ENCODE measurements at regions not wholly inside any gene's neighbourhood (a gene's known extent, or its start where the extent isn't known, plus 50 kb on each side); places are given as distances from the start of the nearest gene placed in this dataset.

DNA sequence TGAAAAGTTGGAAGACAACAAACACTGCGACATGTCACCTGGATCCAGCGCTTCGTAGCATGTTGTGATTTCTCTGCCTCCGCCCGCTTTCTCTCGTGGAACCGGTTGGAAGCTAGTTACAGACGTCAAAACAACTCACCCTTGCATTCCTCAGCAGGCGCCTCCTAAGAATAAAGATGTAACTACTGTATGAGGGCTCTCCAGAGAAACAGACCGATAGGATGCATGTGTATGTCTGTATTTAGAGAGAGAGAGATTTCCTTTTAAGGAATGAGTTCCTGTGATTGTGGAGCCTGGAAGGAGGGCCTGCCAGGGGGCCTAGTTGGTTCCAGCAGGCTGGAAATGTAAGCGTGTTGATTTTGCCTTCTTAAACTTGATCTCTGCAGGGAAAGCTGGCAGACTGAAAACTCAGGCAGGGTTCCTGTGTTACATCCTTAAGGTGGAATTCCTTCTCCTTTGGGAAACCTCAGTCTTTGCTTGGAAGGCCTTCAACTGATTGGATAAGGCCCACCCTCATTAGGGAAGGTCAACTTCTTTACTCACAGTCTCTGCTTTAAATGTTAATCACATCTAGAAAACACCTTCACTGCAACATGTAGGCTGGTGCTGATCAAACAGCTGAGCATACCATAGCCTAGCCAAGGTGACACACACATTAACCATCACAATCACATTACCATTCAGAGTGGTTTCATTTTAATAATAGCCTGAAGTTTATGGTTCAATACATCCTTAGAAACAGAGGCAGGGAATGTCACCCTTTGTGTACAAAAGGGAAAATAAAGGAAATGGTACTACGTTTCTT, 163.8 kb downstream of the SYK start:
- H3K4me1 ChIP-seq (replicated peaks in 1 of 4; ENCODE audit: control insufficient read depth in 3 of 4, insufficient read depth in 4 of 4, low read length in 3 of 4), result peaks cover 0 to 18% (median 10%) of the 10 kb centered on the region in 4 experiments; a peak in 6 of 7 replicates
- no peak overlapping the region for H4K8ac ChIP-seq (ENCODE audit: extremely low read depth, insufficient read depth, low read length)
- ChIA-PET CTCF (ENCODE audit: partially characterized antibody) (interaction anchor here (0.6 to 3.7 kb wide), 5 partner anchors 11 to 661 kb away, joined by 3 to 23 read pairs (median 3); no protein-coding TSS in a partner anchor), POLR2A (ENCODE audit: partially characterized antibody) (interaction anchor here (1.5 kb wide), 1 partner anchor 22 kb away, joined by 3 read pairs; no protein-coding TSS in a partner anchor)
- no peaks in the 10 kb centered on the region for H3K36me3 ChIP-seq (ENCODE audit: control insufficient read depth in 2 of 4, insufficient read depth in 4 of 4, low read length in 3 of 4)
- no peak overlapping the region for H2AFZ ChIP-seq (ENCODE audit: low read length)
- H2AK5ac ChIP-seq (ENCODE audit: low read depth, low read length), result no peak overlapping the region
- no peak overlapping the region for H2BK5ac ChIP-seq (ENCODE audit: low read depth, low read length)
- no peaks in the 10 kb centered on the region for H3K27me3 ChIP-seq (replicated peaks in 1 of 4; ENCODE audit: control insufficient read depth in 3 of 4, extremely low read depth in 1 of 4, insufficient read depth in 3 of 4, low read length in 3 of 4)
- no peak overlapping the region for H4K91ac ChIP-seq (replicated peaks; ENCODE audit: insufficient read length, low read length)
- no peak overlapping the region for H3K56ac ChIP-seq (replicated peaks; ENCODE audit: insufficient read length, low read depth, low read length)
- no peak overlapping the region for H3K27ac ChIP-seq (ENCODE audit: low read depth, low read length)
- H3K4me3 ChIP-seq (ENCODE audit: extremely low read depth in 1 of 4, insufficient read depth in 2 of 4, low read depth in 3 of 4, low read length in 4 of 4), result no peak overlapping the region
- no peak overlapping the region for H3K18ac ChIP-seq (ENCODE audit: extremely low read depth, low read length)
- FAIRE-seq (no peak), DNase-seq (ENCODE audit: low read depth in 1 of 2, low spot score in 2 of 2) (no peak)
- no peak overlapping the region for H2BK120ac ChIP-seq (replicated peaks; ENCODE audit: low read depth, low read length)
- H3K14ac ChIP-seq (ENCODE audit: insufficient read length), result no peak overlapping the region
- H2BK15ac ChIP-seq (ENCODE audit: low read length), result 0 out of 2 replicates have a peak overlapping the region, but pooled peaks have one; percentile 40
- no peaks in the 10 kb centered on the region for H3K79me2 ChIP-seq (ENCODE audit: control insufficient read depth in 1 of 2, insufficient read depth in 2 of 2, low read length in 2 of 2)
- no peak overlapping the region for H3K9ac ChIP-seq (replicated peaks in 1 of 4; ENCODE audit: extremely low read depth in 1 of 4, low read depth in 3 of 4, low read length in 3 of 4)
- H3K4me2 ChIP-seq (ENCODE audit: insufficient read depth in 1 of 2, low read depth in 2 of 2, low read length in 2 of 2), result no peak overlapping the region
- H3K79me1 ChIP-seq (ENCODE audit: low read depth, low read length), result no peaks in the 10 kb centered on the region
- WGBS, 2 experiments (ENCODE audit: extremely low coverage in 1 of 2, insufficient coverage in 1 of 2, insufficient read length in 1 of 2, insufficient replicate concordance in 2 of 2, low coverage in 1 of 2, low lambda C conversion rate in 2 of 2, missing lambda C conversion rate in 1 of 2), result 87% methylated on average over 12 of the region's 12 CpGs; no CpG with 5 or more reads in 1 of the 2 experiments
- H2BK20ac ChIP-seq (ENCODE audit: low read length), result no peak overlapping the region
- H2BK12ac ChIP-seq (ENCODE audit: low read depth, low read length), result no peak overlapping the region
- H3K23ac ChIP-seq (ENCODE audit: insufficient read length), result no peak overlapping the region
- no peak overlapping the region for H4K5ac ChIP-seq (ENCODE audit: insufficient read length, low read depth, low read length)
- H3K23me2 ChIP-seq (ENCODE audit: low read depth, low read length), result no peaks in the 10 kb centered on the region
- no peaks in the 10 kb centered on the region for H3K9me3 ChIP-seq (ENCODE audit: insufficient read depth in 2 of 2, low read depth in 1 of 2, low read length in 1 of 2)
- H3K4ac ChIP-seq (replicated peaks; ENCODE audit: insufficient read length, low read depth, low read length), result no peak overlapping the region
- H4K20me1 ChIP-seq (replicated peaks in 1 of 2; ENCODE audit: control insufficient read depth in 1 of 2, insufficient read depth in 2 of 2, low read length in 2 of 2), result no peaks in the 10 kb centered on the region
- TF ChIP-seq SP1 (IDR thresholded peaks at IDR 0.05; ENCODE audit: low read depth, low read length) (no peak), NRF1 (IDR thresholded peaks at IDR 0.05; ENCODE audit: low read depth, low read length) (no peak), TAF1 (IDR thresholded peaks at IDR 0.05; ENCODE audit: low read depth, low read length) (no peak), CBX8 (IDR thresholded peaks at IDR 0.05; ENCODE audit: borderline replicate concordance, low read depth, low read length) (no peak), RAD21 (IDR thresholded peaks at IDR 0.05 in 1 of 2, conservative IDR thresholded peaks at IDR 0.05 in 1 of 2; ENCODE audit: low read depth in 2 of 2, low read length in 2 of 2) (no peak), SIX5 (IDR thresholded peaks at IDR 0.05; ENCODE audit: low read depth, low read length) (no peak), BCL11A (IDR thresholded peaks at IDR 0.05; ENCODE audit: low read depth in 2 of 2, low read length in 2 of 2) (no peak), GTF2F1 (IDR thresholded peaks at IDR 0.05; ENCODE audit: borderline replicate concordance, low read depth, low read length) (no peak)
- TF ChIP-seq, protein P1, sequence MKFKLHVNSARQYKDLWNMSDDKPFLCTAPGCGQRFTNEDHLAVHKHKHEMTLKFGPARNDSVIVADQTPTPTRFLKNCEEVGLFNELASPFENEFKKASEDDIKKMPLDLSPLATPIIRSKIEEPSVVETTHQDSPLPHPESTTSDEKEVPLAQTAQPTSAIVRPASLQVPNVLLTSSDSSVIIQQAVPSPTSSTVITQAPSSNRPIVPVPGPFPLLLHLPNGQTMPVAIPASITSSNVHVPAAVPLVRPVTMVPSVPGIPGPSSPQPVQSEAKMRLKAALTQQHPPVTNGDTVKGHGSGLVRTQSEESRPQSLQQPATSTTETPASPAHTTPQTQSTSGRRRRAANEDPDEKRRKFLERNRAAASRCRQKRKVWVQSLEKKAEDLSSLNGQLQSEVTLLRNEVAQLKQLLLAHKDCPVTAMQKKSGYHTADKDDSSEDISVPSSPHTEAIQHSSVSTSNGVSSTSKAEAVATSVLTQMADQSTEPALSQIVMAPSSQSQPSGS (IDR thresholded peaks at IDR 0.05; ENCODE audit: low read length), result no peak
- TF ChIP-seq, protein P2, sequence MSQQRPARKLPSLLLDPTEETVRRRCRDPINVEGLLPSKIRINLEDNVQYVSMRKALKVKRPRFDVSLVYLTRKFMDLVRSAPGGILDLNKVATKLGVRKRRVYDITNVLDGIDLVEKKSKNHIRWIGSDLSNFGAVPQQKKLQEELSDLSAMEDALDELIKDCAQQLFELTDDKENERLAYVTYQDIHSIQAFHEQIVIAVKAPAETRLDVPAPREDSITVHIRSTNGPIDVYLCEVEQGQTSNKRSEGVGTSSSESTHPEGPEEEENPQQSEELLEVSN (IDR thresholded peaks at IDR 0.05), result no peak
